GM19193 (cell line): ENCODE measurements at regions not wholly inside any gene's neighbourhood (a gene's known extent, or its start where the extent isn't known, plus 50 kb on each side); places are given as distances from the start of the nearest gene placed in this dataset.

Experiments
- POLR2A ChIP-seq: IDR thresholded peaks from 4 replicates; pipeline ENCODE4 v1.6.1; 2011; ENCODE audit not compliant: insufficient read depth, insufficient read length; ENCODE audit errors: extremely low read depth

- no peak for TF ChIP-seq POLR2A
These were observed 1231.2 kb upstream of the ZEB2 start for GRCh38 chr2:145751155-145751554.

- no peak for TF ChIP-seq POLR2A
These were observed 1230.7 kb upstream of the ZEB2 start for GRCh38 chr2:145750612-145751011.

GRCh38 chr2:145750144-145750543, 1230.2 kb upstream of the ZEB2 start:
- no peak for TF ChIP-seq POLR2A

- TF ChIP-seq POLR2A, result no peak
These were observed 1229.6 kb upstream of the ZEB2 start for GRCh38 chr2:145749556-145749955.

- no peak for TF ChIP-seq POLR2A
These were observed 1229.0 kb upstream of the ZEB2 start for GRCh38 chr2:145748927-145749326.

- TF ChIP-seq POLR2A, result no peak
These were observed 1227.8 kb upstream of the ZEB2 start for GRCh38 chr2:145747715-145748114.

GRCh38 chr2:145744541-145745386, 1224.8 kb upstream of the ZEB2 start:
- no peak for TF ChIP-seq POLR2A

- TF ChIP-seq POLR2A, result no peak
These were observed 1223.1 kb upstream of the ZEB2 start for GRCh38 chr2:145743011-145743410.

- TF ChIP-seq POLR2A, result no peak
These were observed 1221.7 kb upstream of the ZEB2 start for GRCh38 chr2:145741636-145742035.

- TF ChIP-seq POLR2A, result no peak
These were observed 1221.3 kb upstream of the ZEB2 start for GRCh38 chr2:145741181-145741580.

GRCh38 chr2:145740302-145740701, 1220.4 kb upstream of the ZEB2 start:
- no peak for TF ChIP-seq POLR2A

- TF ChIP-seq POLR2A, result no peak
These were observed 1219.8 kb upstream of the ZEB2 start for GRCh38 chr2:145739681-145740080.

- no peak for TF ChIP-seq POLR2A
These were observed 1217.0 kb upstream of the ZEB2 start for GRCh38 chr2:145736871-145737270.

GRCh38 chr2:145731467-145731866, 1211.5 kb upstream of the ZEB2 start:
- no peak for TF ChIP-seq POLR2A

- TF ChIP-seq POLR2A, result no peak
These were observed 1210.3 kb upstream of the ZEB2 start for GRCh38 chr2:145729993-145730770.

- no peak for TF ChIP-seq POLR2A
These were observed 1209.6 kb upstream of the ZEB2 start for GRCh38 chr2:145729481-145729880.
